ENCODE measurements at regions not wholly inside any gene's neighbourhood (a gene's known extent, or its start where the extent isn't known, plus 50 kb on each side); places are given as distances from the start of the nearest gene placed in this dataset.

DNA sequence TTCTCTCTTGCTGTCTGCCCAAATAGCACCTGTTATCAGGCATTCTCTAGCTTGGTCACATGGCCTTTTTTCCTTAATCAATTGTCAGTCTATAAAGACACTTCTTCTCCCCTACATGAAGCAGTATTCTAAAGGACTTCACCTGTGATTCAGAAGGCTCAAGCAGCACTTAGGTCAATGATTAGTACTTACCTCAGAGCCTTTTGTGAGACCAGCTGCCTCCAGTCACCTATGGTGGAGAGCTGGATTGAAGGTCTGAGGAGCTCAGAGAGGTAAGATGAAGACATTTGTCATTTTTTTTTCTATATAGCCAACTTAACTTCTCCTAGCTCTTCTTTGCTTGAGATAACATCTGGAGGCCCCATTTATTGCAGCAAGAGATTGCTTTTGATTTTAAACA, 278.3 kb upstream of the PCSK5 start:
- TF ChIP-seq CTCF (IDR thresholded peaks at IDR 0.05), result no peak

GRCh38 chr9:75612754-75613153, 277.7 kb upstream of the PCSK5 start:
- no peak for TF ChIP-seq CTCF (IDR thresholded peaks at IDR 0.05)

DNA sequence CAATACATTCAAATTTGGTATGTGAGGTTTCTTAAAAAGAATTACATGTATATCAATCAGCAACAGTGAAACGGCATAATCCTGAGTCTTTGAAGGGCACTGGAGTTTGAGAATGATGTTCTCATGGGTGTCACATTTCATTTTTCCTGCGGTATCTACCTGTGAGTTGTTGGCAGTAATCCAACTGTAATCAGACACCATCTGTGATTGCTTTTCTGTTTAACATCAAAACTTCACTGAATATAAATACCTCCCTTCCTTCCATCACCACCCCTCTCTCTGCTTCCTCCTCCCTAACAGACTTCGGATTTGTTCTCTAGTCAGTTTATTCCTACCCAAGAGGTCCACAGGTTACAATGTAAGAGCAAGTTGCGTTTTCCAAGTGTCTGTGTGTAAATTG, 275.2 kb upstream of the PCSK5 start:
- TF ChIP-seq CTCF (IDR thresholded peaks at IDR 0.05), result no peak

GRCh38 chr9:75616052-75616451, 274.4 kb upstream of the PCSK5 start:
- TF ChIP-seq CTCF (IDR thresholded peaks at IDR 0.05), result no peak

GRCh38 chr9:75616841-75617566, 273.5 kb upstream of the PCSK5 start:
- TF ChIP-seq CTCF (IDR thresholded peaks at IDR 0.05), result no peak

GRCh38 chr9:75623462-75623861, 267.0 kb upstream of the PCSK5 start:
- no peak for TF ChIP-seq CTCF (IDR thresholded peaks at IDR 0.05)

- no peak for TF ChIP-seq CTCF (IDR thresholded peaks at IDR 0.05)
These were observed 265.5 kb upstream of the PCSK5 start for GRCh38 chr9:75624998-75625397.

DNA sequence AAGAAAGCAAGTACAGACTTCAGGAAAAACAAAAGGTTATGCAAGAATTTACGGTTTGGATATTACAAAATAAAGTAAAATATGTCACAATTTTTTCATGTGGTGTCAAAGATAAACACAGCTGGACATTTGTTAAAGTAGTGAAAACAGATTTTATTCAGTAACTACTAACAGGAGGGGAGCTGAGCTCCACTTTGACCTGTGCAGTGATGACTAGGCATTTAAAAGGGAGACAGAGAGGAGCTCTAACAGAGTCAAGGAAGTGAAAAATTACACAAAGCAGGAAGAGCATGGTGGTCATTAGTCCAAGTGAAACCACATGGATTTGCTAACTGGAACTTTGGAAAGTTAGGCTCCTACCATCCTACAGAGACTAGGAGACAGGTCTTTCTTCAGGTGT, 263.6 kb upstream of the PCSK5 start:
- no peak for TF ChIP-seq CTCF (IDR thresholded peaks at IDR 0.05)

Measured in LNCAP (cell line).